ENCODE measurements at regions not wholly inside any gene's neighbourhood (a gene's known extent, or its start where the extent isn't known, plus 50 kb on each side); places are given as distances from the start of the nearest gene placed in this dataset.

DNA sequence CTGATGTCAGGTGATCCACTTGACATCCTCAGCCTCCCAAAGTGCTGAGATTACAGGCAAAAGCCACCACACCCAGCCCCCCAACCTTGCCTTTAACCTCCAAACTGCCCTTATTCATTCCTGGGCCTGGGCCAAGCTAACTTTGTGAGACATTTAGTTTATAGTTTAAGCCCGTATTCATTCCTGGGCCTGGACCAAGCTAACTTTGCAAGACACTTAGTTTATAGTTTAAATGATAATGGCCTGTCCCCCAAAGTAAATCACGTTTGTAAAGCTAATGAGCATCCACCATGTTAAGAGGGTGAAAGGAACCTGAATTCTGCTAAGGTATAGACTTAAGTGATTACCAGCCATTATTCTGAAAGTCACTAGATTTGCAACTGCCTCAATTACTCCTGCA lies 68.7 kb downstream of the NEURL3 start:
- no TSS peak for BruUV-seq (replicated peaks)
- Histone ChIP-seq H2AFZ (ENCODE audit: low read depth, low read length, poor library complexity, severe bottlenecking) (no peak overlapping the region), H3K27ac (ENCODE audit: low read depth, low read length) (no peak overlapping the region), H3K9me3 (ENCODE audit: control insufficient read depth in 1 of 2, insufficient read depth in 1 of 2, low read depth in 1 of 2, low read length in 2 of 2) (0 out of 4 replicates have a peak, but pooled peaks cover 0 to under 1% of the 10 kb centered on the region in 2 experiments), H3K4me2 (ENCODE audit: low read length) (no peak overlapping the region), H3K4me1 (ENCODE audit: control insufficient read depth in 1 of 2, insufficient read depth in 2 of 2, low read length in 2 of 2) (no peaks in the 10 kb centered on the region), H3K27me3 (ENCODE audit: insufficient read depth, low read length) (no peaks in the 10 kb centered on the region), H3K9me2 (ENCODE audit: insufficient read depth) (no peaks in the 10 kb centered on the region), H3K4me3 (replicated peaks in 1 of 2; ENCODE audit: low read depth in 1 of 2, low read length in 2 of 2) (no peak overlapping the region), H4K20me1 (ENCODE audit: insufficient read depth) (no peaks in the 10 kb centered on the region), H3K9ac (ENCODE audit: low read length) (no peak overlapping the region), H3K36me3 (ENCODE audit: control insufficient read depth in 1 of 2, insufficient read depth in 2 of 2, low read length in 2 of 2) (no peaks in the 10 kb centered on the region), H3K79me2 (ENCODE audit: insufficient read depth, low read length) (no peaks in the 10 kb centered on the region)
- DNase-seq (ENCODE audit: low read depth, low spot score) (no peak), ATAC-seq (no peak)
- ChIA-PET CTCF (no interaction called here), RAD21 (ENCODE audit: low non-redundant PET in 1 of 2, low total read pairs in 2 of 2, uncharacterized antibody in 2 of 2, unreplicated experiment in 2 of 2) (no interaction called here), POLR2A (no interaction called here)
- TF ChIP-seq FOSL1 (IDR thresholded peaks at IDR 0.05; ENCODE audit: low read depth) (no peak), CEBPB (IDR thresholded peaks at IDR 0.05; ENCODE audit: low read depth) (no peak), EZH2phosphoT487 (IDR thresholded peaks at IDR 0.05; ENCODE audit: borderline replicate concordance) (no peak), SP1 (IDR thresholded peaks at IDR 0.05; ENCODE audit: low read depth) (no peak), TCF7L2 (IDR thresholded peaks at IDR 0.05; ENCODE audit: borderline replicate concordance, extremely low read depth, insufficient read depth, insufficient read length) (no peak), SIN3A (IDR thresholded peaks at IDR 0.05; ENCODE audit: low read depth) (no peak), POLR2AphosphoS5 (IDR thresholded peaks at IDR 0.05; ENCODE audit: low read depth, low read length) (no peak), ELF1 (IDR thresholded peaks at IDR 0.05; ENCODE audit: borderline replicate concordance, low read depth) (no peak), ZNF274 (IDR thresholded peaks at IDR 0.05; ENCODE audit: low read depth, low read length) (no peak), POLR2A (IDR thresholded peaks at IDR 0.05; ENCODE audit: borderline replicate concordance, extremely low read depth, insufficient read depth, insufficient read length) (no peak), EZH2 (IDR thresholded peaks at IDR 0.05) (no peak), SRF (IDR thresholded peaks at IDR 0.05; ENCODE audit: low read depth) (no peak), ZFX (IDR thresholded peaks at IDR 0.05) (no peak)
- TF ChIP-seq, protein P1, sequence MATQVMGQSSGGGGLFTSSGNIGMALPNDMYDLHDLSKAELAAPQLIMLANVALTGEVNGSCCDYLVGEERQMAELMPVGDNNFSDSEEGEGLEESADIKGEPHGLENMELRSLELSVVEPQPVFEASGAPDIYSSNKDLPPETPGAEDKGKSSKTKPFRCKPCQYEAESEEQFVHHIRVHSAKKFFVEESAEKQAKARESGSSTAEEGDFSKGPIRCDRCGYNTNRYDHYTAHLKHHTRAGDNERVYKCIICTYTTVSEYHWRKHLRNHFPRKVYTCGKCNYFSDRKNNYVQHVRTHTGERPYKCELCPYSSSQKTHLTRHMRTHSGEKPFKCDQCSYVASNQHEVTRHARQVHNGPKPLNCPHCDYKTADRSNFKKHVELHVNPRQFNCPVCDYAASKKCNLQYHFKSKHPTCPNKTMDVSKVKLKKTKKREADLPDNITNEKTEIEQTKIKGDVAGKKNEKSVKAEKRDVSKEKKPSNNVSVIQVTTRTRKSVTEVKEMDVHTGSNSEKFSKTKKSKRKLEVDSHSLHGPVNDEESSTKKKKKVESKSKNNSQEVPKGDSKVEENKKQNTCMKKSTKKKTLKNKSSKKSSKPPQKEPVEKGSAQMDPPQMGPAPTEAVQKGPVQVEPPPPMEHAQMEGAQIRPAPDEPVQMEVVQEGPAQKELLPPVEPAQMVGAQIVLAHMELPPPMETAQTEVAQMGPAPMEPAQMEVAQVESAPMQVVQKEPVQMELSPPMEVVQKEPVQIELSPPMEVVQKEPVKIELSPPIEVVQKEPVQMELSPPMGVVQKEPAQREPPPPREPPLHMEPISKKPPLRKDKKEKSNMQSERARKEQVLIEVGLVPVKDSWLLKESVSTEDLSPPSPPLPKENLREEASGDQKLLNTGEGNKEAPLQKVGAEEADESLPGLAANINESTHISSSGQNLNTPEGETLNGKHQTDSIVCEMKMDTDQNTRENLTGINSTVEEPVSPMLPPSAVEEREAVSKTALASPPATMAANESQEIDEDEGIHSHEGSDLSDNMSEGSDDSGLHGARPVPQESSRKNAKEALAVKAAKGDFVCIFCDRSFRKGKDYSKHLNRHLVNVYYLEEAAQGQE (IDR thresholded peaks at IDR 0.05; ENCODE audit: low read depth): no peak
- TF ChIP-seq, protein P2, sequence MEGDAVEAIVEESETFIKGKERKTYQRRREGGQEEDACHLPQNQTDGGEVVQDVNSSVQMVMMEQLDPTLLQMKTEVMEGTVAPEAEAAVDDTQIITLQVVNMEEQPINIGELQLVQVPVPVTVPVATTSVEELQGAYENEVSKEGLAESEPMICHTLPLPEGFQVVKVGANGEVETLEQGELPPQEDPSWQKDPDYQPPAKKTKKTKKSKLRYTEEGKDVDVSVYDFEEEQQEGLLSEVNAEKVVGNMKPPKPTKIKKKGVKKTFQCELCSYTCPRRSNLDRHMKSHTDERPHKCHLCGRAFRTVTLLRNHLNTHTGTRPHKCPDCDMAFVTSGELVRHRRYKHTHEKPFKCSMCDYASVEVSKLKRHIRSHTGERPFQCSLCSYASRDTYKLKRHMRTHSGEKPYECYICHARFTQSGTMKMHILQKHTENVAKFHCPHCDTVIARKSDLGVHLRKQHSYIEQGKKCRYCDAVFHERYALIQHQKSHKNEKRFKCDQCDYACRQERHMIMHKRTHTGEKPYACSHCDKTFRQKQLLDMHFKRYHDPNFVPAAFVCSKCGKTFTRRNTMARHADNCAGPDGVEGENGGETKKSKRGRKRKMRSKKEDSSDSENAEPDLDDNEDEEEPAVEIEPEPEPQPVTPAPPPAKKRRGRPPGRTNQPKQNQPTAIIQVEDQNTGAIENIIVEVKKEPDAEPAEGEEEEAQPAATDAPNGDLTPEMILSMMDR (IDR thresholded peaks at IDR 0.05 in 2 of 3, conservative IDR thresholded peaks at IDR 0.05 in 1 of 3; ENCODE audit: borderline replicate concordance in 1 of 3, insufficient read depth in 1 of 3, low read depth in 2 of 3, low read length in 2 of 3): no peak
- TF ChIP-seq, protein P3, sequence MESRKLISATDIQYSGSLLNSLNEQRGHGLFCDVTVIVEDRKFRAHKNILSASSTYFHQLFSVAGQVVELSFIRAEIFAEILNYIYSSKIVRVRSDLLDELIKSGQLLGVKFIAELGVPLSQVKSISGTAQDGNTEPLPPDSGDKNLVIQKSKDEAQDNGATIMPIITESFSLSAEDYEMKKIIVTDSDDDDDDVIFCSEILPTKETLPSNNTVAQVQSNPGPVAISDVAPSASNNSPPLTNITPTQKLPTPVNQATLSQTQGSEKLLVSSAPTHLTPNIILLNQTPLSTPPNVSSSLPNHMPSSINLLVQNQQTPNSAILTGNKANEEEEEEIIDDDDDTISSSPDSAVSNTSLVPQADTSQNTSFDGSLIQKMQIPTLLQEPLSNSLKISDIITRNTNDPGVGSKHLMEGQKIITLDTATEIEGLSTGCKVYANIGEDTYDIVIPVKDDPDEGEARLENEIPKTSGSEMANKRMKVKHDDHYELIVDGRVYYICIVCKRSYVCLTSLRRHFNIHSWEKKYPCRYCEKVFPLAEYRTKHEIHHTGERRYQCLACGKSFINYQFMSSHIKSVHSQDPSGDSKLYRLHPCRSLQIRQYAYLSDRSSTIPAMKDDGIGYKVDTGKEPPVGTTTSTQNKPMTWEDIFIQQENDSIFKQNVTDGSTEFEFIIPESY (IDR thresholded peaks at IDR 0.05; ENCODE audit: extremely low read depth, insufficient replicate concordance, low read length): no peak
- TF ChIP-seq, protein P4, sequence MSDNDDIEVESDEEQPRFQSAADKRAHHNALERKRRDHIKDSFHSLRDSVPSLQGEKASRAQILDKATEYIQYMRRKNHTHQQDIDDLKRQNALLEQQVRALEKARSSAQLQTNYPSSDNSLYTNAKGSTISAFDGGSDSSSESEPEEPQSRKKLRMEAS (IDR thresholded peaks at IDR 0.05): no peak
- TF ChIP-seq, protein P5, sequence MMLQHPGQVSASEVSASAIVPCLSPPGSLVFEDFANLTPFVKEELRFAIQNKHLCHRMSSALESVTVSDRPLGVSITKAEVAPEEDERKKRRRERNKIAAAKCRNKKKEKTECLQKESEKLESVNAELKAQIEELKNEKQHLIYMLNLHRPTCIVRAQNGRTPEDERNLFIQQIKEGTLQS (IDR thresholded peaks at IDR 0.05): no peak
- intact Hi-C loops (cut with micrococcal nuclease): no loop called here
